ENCODE measurements at regions not wholly inside any gene's neighbourhood (a gene's known extent, or its start where the extent isn't known, plus 50 kb on each side); places are given as distances from the start of the nearest gene placed in this dataset.

- TF ChIP-seq POLR2A (IDR thresholded peaks at IDR 0.05; ENCODE audit: low read depth, low read length) (no peak), POLR2AphosphoS5 (IDR thresholded peaks at IDR 0.05; ENCODE audit: low read depth, low read length) (no peak), TAF1 (IDR thresholded peaks at IDR 0.05; ENCODE audit: borderline replicate concordance, low read depth, low read length) (no peak)
Observed at GRCh38 chr1:189658381-189658780, 819.3 kb downstream of the BRINP3 start.

Measured in GM12892 (cell line).